ENCODE measurements at regions not wholly inside any gene's neighbourhood (a gene's known extent, or its start where the extent isn't known, plus 50 kb on each side); places are given as distances from the start of the nearest gene placed in this dataset.

DNA sequence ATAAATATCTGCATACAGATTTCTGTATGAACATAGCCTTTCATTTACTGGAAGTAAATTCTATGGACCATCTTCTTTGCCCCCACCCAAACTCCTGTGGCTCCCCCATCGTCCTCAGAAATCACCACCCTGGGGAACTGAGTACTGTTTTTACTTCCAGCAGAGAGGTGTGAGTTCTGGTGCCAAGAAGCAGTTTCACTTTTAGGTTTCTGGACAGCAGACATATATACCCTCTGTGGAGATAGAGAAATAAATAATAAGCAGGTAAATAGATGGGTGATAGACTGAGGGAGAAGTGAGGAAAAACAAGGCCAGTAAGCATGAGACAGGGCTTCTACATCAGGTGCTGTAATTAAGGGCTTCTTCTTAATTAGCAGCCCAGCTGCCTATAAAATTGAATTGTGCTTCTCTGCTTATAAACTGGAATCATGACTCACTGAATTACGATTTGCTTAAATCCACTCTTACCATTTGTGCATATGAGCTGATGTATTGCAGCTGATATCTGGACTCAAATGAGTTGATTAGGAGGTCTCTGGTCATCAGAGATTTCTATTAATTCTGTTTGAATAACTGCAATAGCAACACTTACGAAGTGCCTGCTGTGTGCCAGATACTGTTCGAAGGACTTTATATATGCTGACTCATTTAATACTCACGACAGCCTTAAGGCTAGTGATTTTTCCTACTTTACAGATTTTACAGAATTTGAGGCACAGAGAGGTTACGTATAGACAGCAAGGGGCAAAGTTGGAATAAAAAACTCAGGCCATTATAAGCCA lies 60.8 kb upstream of the DHX15 start:
- TF ChIP-seq, protein P1, sequence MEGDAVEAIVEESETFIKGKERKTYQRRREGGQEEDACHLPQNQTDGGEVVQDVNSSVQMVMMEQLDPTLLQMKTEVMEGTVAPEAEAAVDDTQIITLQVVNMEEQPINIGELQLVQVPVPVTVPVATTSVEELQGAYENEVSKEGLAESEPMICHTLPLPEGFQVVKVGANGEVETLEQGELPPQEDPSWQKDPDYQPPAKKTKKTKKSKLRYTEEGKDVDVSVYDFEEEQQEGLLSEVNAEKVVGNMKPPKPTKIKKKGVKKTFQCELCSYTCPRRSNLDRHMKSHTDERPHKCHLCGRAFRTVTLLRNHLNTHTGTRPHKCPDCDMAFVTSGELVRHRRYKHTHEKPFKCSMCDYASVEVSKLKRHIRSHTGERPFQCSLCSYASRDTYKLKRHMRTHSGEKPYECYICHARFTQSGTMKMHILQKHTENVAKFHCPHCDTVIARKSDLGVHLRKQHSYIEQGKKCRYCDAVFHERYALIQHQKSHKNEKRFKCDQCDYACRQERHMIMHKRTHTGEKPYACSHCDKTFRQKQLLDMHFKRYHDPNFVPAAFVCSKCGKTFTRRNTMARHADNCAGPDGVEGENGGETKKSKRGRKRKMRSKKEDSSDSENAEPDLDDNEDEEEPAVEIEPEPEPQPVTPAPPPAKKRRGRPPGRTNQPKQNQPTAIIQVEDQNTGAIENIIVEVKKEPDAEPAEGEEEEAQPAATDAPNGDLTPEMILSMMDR (IDR thresholded peaks at IDR 0.05): no peak
- no peak for TF ChIP-seq POLR2A (IDR thresholded peaks at IDR 0.05)

Data from uterus (tissue), 2 donors.